PC-9 (cell line): ENCODE measurements at regions not wholly inside any gene's neighbourhood (a gene's known extent, or its start where the extent isn't known, plus 50 kb on each side); places are given as distances from the start of the nearest gene placed in this dataset.
A peak's percentile ranks its signal among the peaks of the same experiment; 100 is the strongest.

Source experiments
- BruUV-seq: library from RNA; stranded (reverse); fragments of 400-500 nt; replicated peaks from 2 replicates; lab custom pipeline; 2021; lab: Mats Ljungman, UMichigan
- CTCF ChIA-PET: fragments of 300-600 bp; sonication (Branson Sonifier 250); formaldehyde crosslinking; loops from one replicate; lab custom pipeline; 2022; ENCODE audit warnings: antibody characterized with exemption; lab: Charles Lee
- POLR2A ChIA-PET: fragments of 300-600 bp; sonication (Branson Sonifier 250); formaldehyde crosslinking; loops from one replicate; lab custom pipeline; 2022; ENCODE audit warnings: antibody characterized with exemption; ENCODE audit not compliant: unreplicated experiment; lab: Charles Lee
- DNase-seq, 2 experiments: peaks; one replicate each; pipeline versions ENCODE4 v3.0.0 to v3.0.0-alpha.2; 2015 to 2022; ENCODE audit warnings: mixed read lengths in 1 of 2
- H2AFZ ChIP-seq: fragments of 200-600 bp; sonication (generic); 2 replicates; pipeline ENCODE4 v1.8.1; 2017; ENCODE audit warnings: antibody characterized with exemption
- H3F3A ChIP-seq: fragments of 200-600 bp; sonication (generic); 2 replicates; pipeline ENCODE4 v1.8.1; 2017; ENCODE audit warnings: antibody characterized with exemption, mild to moderate bottlenecking, low read depth; ENCODE audit not compliant: insufficient read depth
- H3K27ac ChIP-seq: fragments of 200-600 bp; sonication (generic); 2 replicates; pipeline ENCODE4 v1.6.1; 2016; ENCODE audit warnings: mixed run types
- H3K27me3 ChIP-seq: fragments of 200-600 bp; sonication (generic); 2 replicates; pipeline ENCODE4 v1.6.1; 2016; ENCODE audit warnings: low read depth, mixed run types; ENCODE audit not compliant: insufficient read depth
- H3K36me3 ChIP-seq: fragments of 200-600 bp; sonication (generic); 2 replicates; pipeline ENCODE4 v1.6.1; 2016; ENCODE audit warnings: low read depth, mixed run types
- H3K4me1 ChIP-seq: fragments of 200-600 bp; sonication (generic); replicated peaks from 2 replicates; pipeline ENCODE4 v1.6.1; 2016; ENCODE audit warnings: mixed run types; ENCODE audit not compliant: insufficient read depth
- H3K4me2 ChIP-seq: fragments of 200-600 bp; sonication (generic); 2 replicates; pipeline ENCODE4 v1.6.1; 2017; ENCODE audit warnings: mixed run types
- H3K4me3 ChIP-seq: fragments of 200-600 bp; sonication (generic); 2 replicates; pipeline ENCODE4 v1.6.1; 2016; ENCODE audit warnings: mixed run types
- H3K79me2 ChIP-seq: fragments of 200-600 bp; sonication (generic); 2 replicates; pipeline ENCODE4 v1.6.1; 2017; ENCODE audit warnings: low read depth, mixed run types
- H3K9me2 ChIP-seq: fragments of 200-600 bp; sonication (generic); 2 replicates; pipeline ENCODE4 v1.8.1; 2017; ENCODE audit warnings: mild to moderate bottlenecking; ENCODE audit not compliant: insufficient read depth
- H3K9me3 ChIP-seq: fragments of 200-600 bp; sonication (generic); 2 replicates; pipeline ENCODE4 v1.8.1; 2016; ENCODE audit warnings: low read depth; ENCODE audit not compliant: insufficient read depth
- H4K20me1 ChIP-seq: fragments of 200-600 bp; sonication (generic); 2 replicates; pipeline ENCODE4 v1.8.1; 2017; ENCODE audit not compliant: insufficient read depth
- EZH2 ChIP-seq: fragments of 200-600 bp; sonication (generic); IDR thresholded peaks from 2 replicates; pipeline ENCODE4 v1.8.0; 2017; ENCODE audit warnings: antibody characterized with exemption, low read depth
- intact Hi-C: fragments of 100-400 bp; cut with micrococcal nuclease; formaldehyde crosslinking; loops from one replicate; pipeline ENCODE4 v1.10.0; 2022; ENCODE audit not compliant: unreplicated experiment
- TF ChIP-seq, protein P1 (sequence below): fragments of 200-600 bp; sonication (generic); conservative IDR thresholded peaks from 2 replicates; pipeline ENCODE4 v1.6.1; 2017; ENCODE audit warnings: mixed run types, antibody characterized with exemption, mild to moderate bottlenecking, moderate library complexity

DNA sequence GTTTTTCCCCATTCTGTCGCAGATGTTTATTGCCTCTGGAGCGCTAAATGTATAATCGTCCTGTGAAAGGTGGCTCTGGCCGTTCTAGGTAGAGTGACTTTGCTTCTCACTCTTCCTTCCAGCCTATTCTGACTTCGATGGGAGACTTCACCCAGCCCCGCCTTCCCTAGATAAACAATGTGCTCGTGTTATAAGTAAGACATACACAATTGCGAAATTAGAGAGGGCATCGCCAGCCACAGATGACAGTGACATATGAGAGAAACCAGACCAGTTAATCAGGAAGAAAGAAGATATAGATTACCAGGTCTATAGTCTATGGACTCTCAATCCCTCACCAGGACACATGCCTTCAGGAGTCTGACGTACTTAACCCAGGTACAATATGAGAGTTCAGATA, 1050.5 kb upstream of the AUTS2 start:
- Histone ChIP-seq H4K20me1 (no peaks in the 10 kb centered on the region), H3K79me2 (no peaks in the 10 kb centered on the region), H2AFZ (no peak overlapping the region), H3K36me3 (no peaks in the 10 kb centered on the region), H3K27ac (no peak overlapping the region), H3F3A (peaks cover 7% of the 10 kb centered on the region; the same call in 1 of the 2 replicates), H3K4me1 (peaks cover 14% of the 10 kb centered on the region), H3K4me2 (peak overlapping the region; percentile 28), H3K4me3 (no peak overlapping the region), H3K9me2 (no peaks in the 10 kb centered on the region), H3K27me3 (no peaks in the 10 kb centered on the region), H3K9me3 (no peaks in the 10 kb centered on the region)
- TF ChIP-seq, protein P1, sequence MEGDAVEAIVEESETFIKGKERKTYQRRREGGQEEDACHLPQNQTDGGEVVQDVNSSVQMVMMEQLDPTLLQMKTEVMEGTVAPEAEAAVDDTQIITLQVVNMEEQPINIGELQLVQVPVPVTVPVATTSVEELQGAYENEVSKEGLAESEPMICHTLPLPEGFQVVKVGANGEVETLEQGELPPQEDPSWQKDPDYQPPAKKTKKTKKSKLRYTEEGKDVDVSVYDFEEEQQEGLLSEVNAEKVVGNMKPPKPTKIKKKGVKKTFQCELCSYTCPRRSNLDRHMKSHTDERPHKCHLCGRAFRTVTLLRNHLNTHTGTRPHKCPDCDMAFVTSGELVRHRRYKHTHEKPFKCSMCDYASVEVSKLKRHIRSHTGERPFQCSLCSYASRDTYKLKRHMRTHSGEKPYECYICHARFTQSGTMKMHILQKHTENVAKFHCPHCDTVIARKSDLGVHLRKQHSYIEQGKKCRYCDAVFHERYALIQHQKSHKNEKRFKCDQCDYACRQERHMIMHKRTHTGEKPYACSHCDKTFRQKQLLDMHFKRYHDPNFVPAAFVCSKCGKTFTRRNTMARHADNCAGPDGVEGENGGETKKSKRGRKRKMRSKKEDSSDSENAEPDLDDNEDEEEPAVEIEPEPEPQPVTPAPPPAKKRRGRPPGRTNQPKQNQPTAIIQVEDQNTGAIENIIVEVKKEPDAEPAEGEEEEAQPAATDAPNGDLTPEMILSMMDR: no peak
- TF ChIP-seq EZH2: no peak
- no TSS peak for BruUV-seq
- intact Hi-C loops: no loop called here
- peak in 1 of 2 experiments; percentile 87 for DNase-seq
- POLR2A ChIA-PET: no interaction called here
- CTCF ChIA-PET: no interaction called here

DNA sequence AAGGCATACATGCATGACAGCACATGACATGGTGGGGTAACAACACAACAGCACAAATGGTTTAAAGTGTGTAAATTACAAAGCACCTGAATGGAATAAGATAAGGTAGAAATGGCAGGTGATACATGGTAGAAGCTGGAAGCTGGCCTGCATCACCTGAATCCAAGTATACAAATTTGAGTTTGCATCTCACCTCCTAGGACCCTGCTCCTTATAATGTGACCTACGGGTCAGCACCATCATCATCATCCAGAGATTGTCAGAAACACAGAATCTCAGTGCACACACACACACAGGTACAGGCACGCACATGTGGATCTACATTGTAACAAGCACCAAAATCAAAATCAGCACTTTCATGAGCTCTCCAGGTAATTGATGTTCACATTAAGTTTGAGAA, 1048.2 kb upstream of the AUTS2 start:
- Histone ChIP-seq H4K20me1 (no peaks in the 10 kb centered on the region), H2AFZ (no peak overlapping the region), H3K79me2 (no peaks in the 10 kb centered on the region), H3K4me3 (no peak overlapping the region), H3K9me3 (no peaks in the 10 kb centered on the region), H3K36me3 (no peaks in the 10 kb centered on the region), H3K27ac (no peak overlapping the region), H3K27me3 (no peaks in the 10 kb centered on the region), H3K4me2 (no peak overlapping the region), H3K9me2 (no peaks in the 10 kb centered on the region), H3F3A (peaks cover 7% of the 10 kb centered on the region; the same call in 1 of the 2 replicates), H3K4me1 (peaks cover 14% of the 10 kb centered on the region)
- no TSS peak for BruUV-seq
- TF ChIP-seq, protein P1: no peak
- TF ChIP-seq EZH2: no peak
- intact Hi-C loops: no loop called here
- no peak for DNase-seq
- POLR2A ChIA-PET: no interaction called here
- CTCF ChIA-PET: no interaction called here

DNA sequence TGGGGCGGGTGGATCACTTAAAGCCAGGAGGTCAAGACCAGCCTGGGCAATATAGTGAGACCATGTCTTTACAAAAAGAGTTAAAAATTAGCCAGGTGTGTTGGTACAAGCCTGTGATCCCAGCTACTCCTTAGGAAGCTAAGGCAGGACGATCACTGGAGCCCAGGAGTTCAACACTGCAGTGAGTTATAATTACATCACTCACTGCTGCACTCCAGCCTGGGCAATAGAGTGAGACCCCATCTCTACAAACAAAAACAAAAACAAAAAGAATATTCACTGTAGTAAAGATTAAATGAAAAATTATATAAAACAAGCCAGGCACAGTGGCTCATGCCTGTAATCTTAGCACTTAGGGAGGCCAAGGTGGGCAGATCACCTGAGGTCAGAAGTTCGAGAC, 1047.6 kb upstream of the AUTS2 start:
- H3F3A ChIP-seq: peaks cover 7% of the 10 kb centered on the region; the same call in 1 of the 2 replicates
- H3K9me3 ChIP-seq: no peaks in the 10 kb centered on the region
- H4K20me1 ChIP-seq: no peaks in the 10 kb centered on the region
- no peaks in the 10 kb centered on the region for H3K79me2 ChIP-seq
- ChIA-PET CTCF (no interaction called here), POLR2A (no interaction called here)
- no peak overlapping the region for H3K4me3 ChIP-seq
- BruUV-seq: no TSS peak
- H3K27me3 ChIP-seq: no peaks in the 10 kb centered on the region
- H3K4me2 ChIP-seq: no peak overlapping the region
- no peak overlapping the region for H2AFZ ChIP-seq
- no peaks in the 10 kb centered on the region for H3K36me3 ChIP-seq
- intact Hi-C loops: no loop called here
- no peak for DNase-seq
- H3K4me1 ChIP-seq: peaks cover 14% of the 10 kb centered on the region
- H3K9me2 ChIP-seq: no peaks in the 10 kb centered on the region
- TF ChIP-seq EZH2: no peak
- TF ChIP-seq, protein P1: no peak
- H3K27ac ChIP-seq: no peak overlapping the region
